ENCODE measurements at regions not wholly inside any gene's neighbourhood (a gene's known extent, or its start where the extent isn't known, plus 50 kb on each side); places are given as distances from the start of the nearest gene placed in this dataset.

- H3K4me3 ChIP-seq (ENCODE audit: low read depth, low read length) = no peak overlapping the region
- no peak for DNase-seq (ENCODE audit: low read depth)
- TF ChIP-seq, protein P1, sequence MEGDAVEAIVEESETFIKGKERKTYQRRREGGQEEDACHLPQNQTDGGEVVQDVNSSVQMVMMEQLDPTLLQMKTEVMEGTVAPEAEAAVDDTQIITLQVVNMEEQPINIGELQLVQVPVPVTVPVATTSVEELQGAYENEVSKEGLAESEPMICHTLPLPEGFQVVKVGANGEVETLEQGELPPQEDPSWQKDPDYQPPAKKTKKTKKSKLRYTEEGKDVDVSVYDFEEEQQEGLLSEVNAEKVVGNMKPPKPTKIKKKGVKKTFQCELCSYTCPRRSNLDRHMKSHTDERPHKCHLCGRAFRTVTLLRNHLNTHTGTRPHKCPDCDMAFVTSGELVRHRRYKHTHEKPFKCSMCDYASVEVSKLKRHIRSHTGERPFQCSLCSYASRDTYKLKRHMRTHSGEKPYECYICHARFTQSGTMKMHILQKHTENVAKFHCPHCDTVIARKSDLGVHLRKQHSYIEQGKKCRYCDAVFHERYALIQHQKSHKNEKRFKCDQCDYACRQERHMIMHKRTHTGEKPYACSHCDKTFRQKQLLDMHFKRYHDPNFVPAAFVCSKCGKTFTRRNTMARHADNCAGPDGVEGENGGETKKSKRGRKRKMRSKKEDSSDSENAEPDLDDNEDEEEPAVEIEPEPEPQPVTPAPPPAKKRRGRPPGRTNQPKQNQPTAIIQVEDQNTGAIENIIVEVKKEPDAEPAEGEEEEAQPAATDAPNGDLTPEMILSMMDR (IDR thresholded peaks at IDR 0.05; ENCODE audit: low read depth, low read length, missing control alignments) = no peak
Observed at GRCh38 chr20:24144371-24144770, 155.8 kb upstream of the GGTLC1 start.

DNA sequence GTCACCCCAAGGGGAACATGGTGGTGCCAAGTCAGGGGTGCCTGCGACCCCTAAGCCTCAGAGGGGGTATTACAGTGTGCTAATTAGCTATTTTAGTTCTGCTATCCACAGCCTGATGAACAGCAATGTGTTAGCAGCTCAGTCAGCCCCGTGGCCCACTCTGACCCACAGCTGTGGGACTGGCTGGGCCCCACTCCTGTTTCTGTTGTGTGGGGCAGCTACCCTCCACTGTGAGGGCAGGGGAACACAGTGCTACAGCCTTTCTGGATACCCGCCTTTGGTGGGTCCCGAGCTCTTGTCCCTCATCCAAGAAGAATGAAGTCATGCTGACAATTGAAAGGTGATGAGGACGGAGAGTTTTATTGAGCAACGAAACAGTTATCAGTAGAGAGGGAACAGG, 152.5 kb upstream of the GGTLC1 start:
- no peak for DNase-seq (ENCODE audit: low read depth)
- no peak overlapping the region for H3K4me3 ChIP-seq (ENCODE audit: low read depth, low read length)
- TF ChIP-seq, protein P1 (IDR thresholded peaks at IDR 0.05; ENCODE audit: low read depth, low read length, missing control alignments) = no peak

GRCh38 chr20:24139846-24140245, 151.3 kb upstream of the GGTLC1 start:
- TF ChIP-seq, protein P1 (IDR thresholded peaks at IDR 0.05; ENCODE audit: low read depth, low read length, missing control alignments) = no peak
- DNase-seq (ENCODE audit: low read depth) = no peak
- no peak overlapping the region for H3K4me3 ChIP-seq (ENCODE audit: low read depth, low read length)

- no peak for DNase-seq (ENCODE audit: low read depth)
- H3K4me3 ChIP-seq (ENCODE audit: low read depth, low read length) = no peak overlapping the region
- TF ChIP-seq, protein P1 (IDR thresholded peaks at IDR 0.05; ENCODE audit: low read depth, low read length, missing control alignments) = no peak
Observed at GRCh38 chr20:24138951-24139350, 150.4 kb upstream of the GGTLC1 start.

DNA sequence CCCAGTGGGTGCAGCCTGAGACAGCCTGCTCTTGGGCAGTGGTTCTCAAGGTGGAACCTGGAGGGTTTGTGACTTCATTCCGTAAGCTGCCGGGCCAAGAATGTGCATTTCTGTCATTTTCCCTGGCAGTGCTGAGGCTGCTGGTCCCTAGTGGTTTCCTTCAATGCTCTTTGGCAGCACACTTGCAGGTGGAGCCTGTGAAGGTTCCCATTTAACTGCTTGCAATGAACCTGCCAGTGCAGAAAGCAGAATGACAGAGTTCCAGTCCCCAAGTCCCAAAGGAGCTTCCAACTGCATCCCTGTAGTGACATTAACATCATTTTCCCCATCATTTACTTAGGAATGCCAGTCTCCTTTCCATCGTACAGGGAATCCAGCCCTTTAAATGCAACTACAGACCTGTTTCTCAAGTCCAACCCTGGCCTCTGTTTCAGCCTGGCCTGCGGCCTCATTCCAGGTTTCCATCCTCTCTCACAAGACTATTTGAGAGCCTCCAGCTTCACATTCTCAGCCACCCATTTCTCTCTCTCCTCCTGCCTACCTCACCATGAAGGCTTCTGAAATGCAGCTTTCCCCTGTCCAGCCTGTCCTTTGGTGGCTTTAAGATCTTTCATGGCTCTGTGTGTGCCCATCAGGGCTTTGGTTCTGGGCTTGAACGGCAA, 149.7 kb upstream of the GGTLC1 start:
- no peak overlapping the region for H3K4me3 ChIP-seq (ENCODE audit: low read depth, low read length)
- no peak for DNase-seq (ENCODE audit: low read depth)
- TF ChIP-seq, protein P1 (IDR thresholded peaks at IDR 0.05; ENCODE audit: low read depth, low read length, missing control alignments) = no peak

DNA sequence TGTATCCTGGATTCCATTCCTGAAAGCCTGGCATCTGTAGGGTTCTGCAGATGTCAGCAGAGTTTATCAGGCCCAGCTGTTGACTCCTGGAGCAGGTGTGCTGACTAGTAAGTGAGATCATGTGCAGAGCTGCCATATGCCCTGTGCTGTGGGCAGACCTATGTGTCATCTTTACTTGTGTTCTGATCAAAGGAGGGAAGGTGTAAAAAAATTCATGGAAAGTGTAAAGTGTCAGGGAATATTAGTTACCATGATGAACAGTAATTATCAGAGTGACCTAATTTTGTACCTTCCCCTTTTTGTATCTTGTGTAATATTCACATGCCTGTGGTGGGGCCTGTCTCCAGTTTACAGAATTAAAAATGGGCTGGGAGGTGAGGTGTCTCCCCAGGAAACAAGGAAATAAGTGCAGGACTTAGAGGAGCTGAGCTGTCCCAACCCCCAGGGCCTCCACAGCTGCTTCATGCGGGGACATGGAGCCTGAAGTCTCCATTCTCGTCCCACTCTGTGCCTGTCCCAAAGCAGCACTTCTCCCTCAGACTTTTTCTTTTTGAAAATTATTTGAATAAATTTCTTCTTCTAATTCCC, 148.2 kb upstream of the GGTLC1 start:
- TF ChIP-seq, protein P1 (IDR thresholded peaks at IDR 0.05; ENCODE audit: low read depth, low read length, missing control alignments) = no peak
- no peak overlapping the region for H3K4me3 ChIP-seq (ENCODE audit: low read depth, low read length)
- no peak for DNase-seq (ENCODE audit: low read depth)

- H3K4me3 ChIP-seq (ENCODE audit: low read depth, low read length) = no peak overlapping the region
- TF ChIP-seq, protein P1 (IDR thresholded peaks at IDR 0.05; ENCODE audit: low read depth, low read length, missing control alignments) = no peak
- DNase-seq (ENCODE audit: low read depth) = no peak
Observed at GRCh38 chr20:24135781-24136180, 147.2 kb upstream of the GGTLC1 start.

Measured in GM12864 (cell line).